ENCODE measurements at regions not wholly inside any gene's neighbourhood (a gene's known extent, or its start where the extent isn't known, plus 50 kb on each side); places are given as distances from the start of the nearest gene placed in this dataset.
"Not testable (repeated sequence)": the region's sequence is repeated elsewhere in the genome, so short reads cannot be mapped to it uniquely, and the experiment has no call there.

DNA sequence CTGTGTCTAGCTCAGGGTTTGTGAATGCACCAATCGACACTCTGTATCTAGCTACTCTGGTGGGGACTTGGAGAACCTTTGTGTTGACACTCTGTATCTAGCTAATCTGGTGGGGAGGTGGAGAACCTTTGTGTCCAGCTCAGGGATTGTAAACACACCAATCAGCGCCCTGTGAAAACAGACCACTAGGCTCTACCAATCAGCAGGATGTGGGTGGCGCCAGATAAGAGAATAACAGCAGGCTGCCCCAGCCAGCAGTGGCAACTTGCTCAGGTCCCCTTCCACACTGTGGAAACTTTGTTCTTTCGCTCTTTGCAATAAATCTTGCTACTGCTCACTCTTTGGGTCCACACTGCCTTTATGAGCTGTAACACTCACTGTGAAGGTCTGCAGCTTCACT lies 151.3 kb upstream of the LRIG1 start:
- H3K36me3 ChIP-seq (ENCODE audit: control insufficient read depth in 4 of 4, insufficient read depth in 3 of 4, low read depth in 1 of 4, low read length in 3 of 4); H3K4me1 ChIP-seq (ENCODE audit: control insufficient read depth in 4 of 4, insufficient read depth in 4 of 4, low read length in 3 of 4); H3K27me3 ChIP-seq (ENCODE audit: control insufficient read depth in 4 of 4, insufficient read depth in 4 of 4, low read length in 3 of 4); H3K4me3 ChIP-seq (ENCODE audit: low read depth in 1 of 3, low read length in 3 of 3); H3K27ac ChIP-seq (ENCODE audit: low read depth in 1 of 2, low read length in 2 of 2); H3K9me3 ChIP-seq (ENCODE audit: control insufficient read depth in 4 of 4, low read length in 3 of 4); DNase-seq (ENCODE audit: low spot score); H3K9ac ChIP-seq (ENCODE audit: low read depth in 1 of 2, low read length in 2 of 2): not testable (repeated sequence)
- 95% methylated on average over 4 of the region's 4 CpGs for WGBS

GRCh38 chr3:66655044-66655443 lies 154.2 kb upstream of the LRIG1 start:
- no peak for DNase-seq (ENCODE audit: low spot score)
- no peak overlapping the region for H3K27ac ChIP-seq (ENCODE audit: low read depth in 1 of 2, low read length in 2 of 2)
- TF ChIP-seq, protein P1, sequence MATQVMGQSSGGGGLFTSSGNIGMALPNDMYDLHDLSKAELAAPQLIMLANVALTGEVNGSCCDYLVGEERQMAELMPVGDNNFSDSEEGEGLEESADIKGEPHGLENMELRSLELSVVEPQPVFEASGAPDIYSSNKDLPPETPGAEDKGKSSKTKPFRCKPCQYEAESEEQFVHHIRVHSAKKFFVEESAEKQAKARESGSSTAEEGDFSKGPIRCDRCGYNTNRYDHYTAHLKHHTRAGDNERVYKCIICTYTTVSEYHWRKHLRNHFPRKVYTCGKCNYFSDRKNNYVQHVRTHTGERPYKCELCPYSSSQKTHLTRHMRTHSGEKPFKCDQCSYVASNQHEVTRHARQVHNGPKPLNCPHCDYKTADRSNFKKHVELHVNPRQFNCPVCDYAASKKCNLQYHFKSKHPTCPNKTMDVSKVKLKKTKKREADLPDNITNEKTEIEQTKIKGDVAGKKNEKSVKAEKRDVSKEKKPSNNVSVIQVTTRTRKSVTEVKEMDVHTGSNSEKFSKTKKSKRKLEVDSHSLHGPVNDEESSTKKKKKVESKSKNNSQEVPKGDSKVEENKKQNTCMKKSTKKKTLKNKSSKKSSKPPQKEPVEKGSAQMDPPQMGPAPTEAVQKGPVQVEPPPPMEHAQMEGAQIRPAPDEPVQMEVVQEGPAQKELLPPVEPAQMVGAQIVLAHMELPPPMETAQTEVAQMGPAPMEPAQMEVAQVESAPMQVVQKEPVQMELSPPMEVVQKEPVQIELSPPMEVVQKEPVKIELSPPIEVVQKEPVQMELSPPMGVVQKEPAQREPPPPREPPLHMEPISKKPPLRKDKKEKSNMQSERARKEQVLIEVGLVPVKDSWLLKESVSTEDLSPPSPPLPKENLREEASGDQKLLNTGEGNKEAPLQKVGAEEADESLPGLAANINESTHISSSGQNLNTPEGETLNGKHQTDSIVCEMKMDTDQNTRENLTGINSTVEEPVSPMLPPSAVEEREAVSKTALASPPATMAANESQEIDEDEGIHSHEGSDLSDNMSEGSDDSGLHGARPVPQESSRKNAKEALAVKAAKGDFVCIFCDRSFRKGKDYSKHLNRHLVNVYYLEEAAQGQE (IDR thresholded peaks at IDR 0.05) = no peak
- TF ChIP-seq HNF4A (conservative IDR thresholded peaks at IDR 0.05) (no peak), HNF4G (IDR thresholded peaks at IDR 0.05) (no peak), RXRA (IDR thresholded peaks at IDR 0.05) (no peak), EGR1 (IDR thresholded peaks at IDR 0.05; ENCODE audit: low read depth in 2 of 2) (no peak), YY1 (IDR thresholded peaks at IDR 0.05) (no peak), GABPA (IDR thresholded peaks at IDR 0.05 in 1 of 2, conservative IDR thresholded peaks at IDR 0.05 in 1 of 2) (no peak), FOXA2 (IDR thresholded peaks at IDR 0.05) (no peak), ATF3 (IDR thresholded peaks at IDR 0.05) (no peak), ZBTB33 (IDR thresholded peaks at IDR 0.05) (no peak), TAF1 (conservative IDR thresholded peaks at IDR 0.05) (no peak), RAD21 (IDR thresholded peaks at IDR 0.05) (no peak), NR2F2 (IDR thresholded peaks at IDR 0.05) (no peak), FOXA1 (IDR thresholded peaks at IDR 0.05) (no peak), JUND (IDR thresholded peaks at IDR 0.05) (no peak)
- TF ChIP-seq, protein P2, sequence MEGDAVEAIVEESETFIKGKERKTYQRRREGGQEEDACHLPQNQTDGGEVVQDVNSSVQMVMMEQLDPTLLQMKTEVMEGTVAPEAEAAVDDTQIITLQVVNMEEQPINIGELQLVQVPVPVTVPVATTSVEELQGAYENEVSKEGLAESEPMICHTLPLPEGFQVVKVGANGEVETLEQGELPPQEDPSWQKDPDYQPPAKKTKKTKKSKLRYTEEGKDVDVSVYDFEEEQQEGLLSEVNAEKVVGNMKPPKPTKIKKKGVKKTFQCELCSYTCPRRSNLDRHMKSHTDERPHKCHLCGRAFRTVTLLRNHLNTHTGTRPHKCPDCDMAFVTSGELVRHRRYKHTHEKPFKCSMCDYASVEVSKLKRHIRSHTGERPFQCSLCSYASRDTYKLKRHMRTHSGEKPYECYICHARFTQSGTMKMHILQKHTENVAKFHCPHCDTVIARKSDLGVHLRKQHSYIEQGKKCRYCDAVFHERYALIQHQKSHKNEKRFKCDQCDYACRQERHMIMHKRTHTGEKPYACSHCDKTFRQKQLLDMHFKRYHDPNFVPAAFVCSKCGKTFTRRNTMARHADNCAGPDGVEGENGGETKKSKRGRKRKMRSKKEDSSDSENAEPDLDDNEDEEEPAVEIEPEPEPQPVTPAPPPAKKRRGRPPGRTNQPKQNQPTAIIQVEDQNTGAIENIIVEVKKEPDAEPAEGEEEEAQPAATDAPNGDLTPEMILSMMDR (IDR thresholded peaks at IDR 0.05; ENCODE audit: low read depth, low read length, missing input control) = no peak
- H3K27me3 ChIP-seq (ENCODE audit: control insufficient read depth in 4 of 4, insufficient read depth in 4 of 4, low read length in 3 of 4) = no peaks in the 10 kb centered on the region
- H3K9me3 ChIP-seq (ENCODE audit: control insufficient read depth in 4 of 4, low read length in 3 of 4) = no peaks in the 10 kb centered on the region
- H3K36me3 ChIP-seq (ENCODE audit: control insufficient read depth in 4 of 4, insufficient read depth in 3 of 4, low read depth in 1 of 4, low read length in 3 of 4) = no peaks in the 10 kb centered on the region
- WGBS = 80% methylated on average over 3 of the region's 3 CpGs
- no peak overlapping the region for H3K9ac ChIP-seq (ENCODE audit: low read depth in 1 of 2, low read length in 2 of 2)
- peaks cover 0 to 17% (median 10%) of the 10 kb centered on the region in 4 donors for H3K4me1 ChIP-seq (ENCODE audit: control insufficient read depth in 4 of 4, insufficient read depth in 4 of 4, low read length in 3 of 4)
- H3K4me3 ChIP-seq (ENCODE audit: low read depth in 1 of 3, low read length in 3 of 3) = no peak overlapping the region

Data from liver (tissue), 8 donors.